ENCODE measurements at regions not wholly inside any gene's neighbourhood (a gene's known extent, or its start where the extent isn't known, plus 50 kb on each side); places are given as distances from the start of the nearest gene placed in this dataset.

DNA sequence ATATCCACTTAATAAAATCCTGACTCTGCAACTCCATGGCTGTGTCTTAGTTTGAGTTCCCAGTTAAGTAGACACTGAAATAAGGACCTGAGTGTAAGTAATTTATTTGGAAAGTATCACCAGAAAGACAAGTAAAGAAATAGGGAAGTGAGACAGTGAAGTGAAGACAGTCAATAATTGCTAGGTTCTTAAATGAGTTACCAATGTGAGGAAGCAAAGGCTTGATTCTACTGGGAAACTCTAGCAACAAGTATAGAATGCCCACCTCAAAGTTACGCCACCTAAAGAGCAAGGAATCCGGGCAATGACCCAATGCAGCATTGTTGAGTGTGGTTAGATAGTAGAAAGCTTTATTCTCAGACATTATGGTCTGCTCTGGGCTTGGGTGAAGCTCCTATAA, 383.9 kb downstream of the TLR4 start:
- DNase-seq = no peak

GRCh38 chr9:118091226-118091625, 387.0 kb downstream of the TLR4 start:
- no peak for DNase-seq

GRCh38 chr9:118091711-118092500, 387.7 kb downstream of the TLR4 start:
- no peak for DNase-seq

DNA sequence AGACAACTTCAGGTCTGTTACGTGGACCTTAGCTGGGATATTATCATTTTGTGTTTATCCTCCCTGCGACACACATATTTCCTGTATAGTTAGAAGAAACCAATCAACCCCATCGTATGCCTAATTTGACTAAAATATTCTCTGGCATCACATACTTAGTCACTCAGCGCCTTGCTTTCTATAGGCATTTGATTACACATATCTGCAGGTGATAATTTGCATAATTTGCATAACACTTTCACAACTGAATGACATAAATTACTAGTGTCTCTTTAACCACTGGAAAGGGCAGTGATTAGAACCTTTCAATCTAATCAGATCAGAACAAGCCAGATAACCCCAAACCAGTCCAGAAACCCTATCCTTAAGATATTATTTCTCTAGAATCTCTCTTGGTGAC, 390.2 kb downstream of the TLR4 start:
- DNase-seq = no peak

DNA sequence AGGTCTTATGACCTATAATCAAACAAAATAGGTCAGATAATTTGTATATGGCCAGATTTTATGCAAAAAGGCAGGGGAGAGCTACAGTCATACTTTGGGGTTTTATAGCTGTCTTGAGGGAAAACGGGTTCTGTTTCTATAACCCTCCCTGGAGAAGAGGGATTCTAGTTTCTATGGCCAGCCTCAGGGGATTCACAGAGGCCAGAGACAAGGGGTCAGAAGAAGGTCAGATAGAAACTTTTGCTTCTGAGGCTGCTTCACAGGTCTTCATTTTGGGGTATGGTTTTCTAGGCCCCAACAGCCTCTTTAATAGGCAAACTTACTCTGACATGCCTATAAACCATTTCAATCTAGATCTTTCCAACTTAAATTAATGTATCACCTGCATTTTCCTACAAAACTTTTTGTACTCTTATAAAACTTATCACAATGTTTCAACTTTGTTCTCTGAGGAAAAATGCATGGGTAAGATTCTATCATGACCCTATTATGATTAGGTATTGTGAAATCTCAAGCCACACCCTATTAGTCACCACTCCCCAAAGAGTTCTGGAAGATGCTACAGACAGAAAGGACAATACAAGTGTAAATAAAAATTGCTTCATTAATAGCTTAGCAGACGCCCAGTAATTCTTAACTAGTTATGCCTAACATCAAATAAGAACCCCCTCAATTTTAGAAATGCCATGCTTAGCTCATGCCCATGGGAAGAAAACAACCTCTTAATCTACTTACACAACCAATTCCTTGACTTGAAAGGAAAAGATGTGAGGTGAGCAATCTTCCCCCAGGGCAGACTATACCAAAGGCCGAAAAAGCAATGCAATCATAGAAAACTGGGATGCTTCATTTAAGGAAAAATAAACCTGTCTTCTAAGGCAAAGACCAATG, 396.6 kb downstream of the TLR4 start:
- no peak for DNase-seq

DNA sequence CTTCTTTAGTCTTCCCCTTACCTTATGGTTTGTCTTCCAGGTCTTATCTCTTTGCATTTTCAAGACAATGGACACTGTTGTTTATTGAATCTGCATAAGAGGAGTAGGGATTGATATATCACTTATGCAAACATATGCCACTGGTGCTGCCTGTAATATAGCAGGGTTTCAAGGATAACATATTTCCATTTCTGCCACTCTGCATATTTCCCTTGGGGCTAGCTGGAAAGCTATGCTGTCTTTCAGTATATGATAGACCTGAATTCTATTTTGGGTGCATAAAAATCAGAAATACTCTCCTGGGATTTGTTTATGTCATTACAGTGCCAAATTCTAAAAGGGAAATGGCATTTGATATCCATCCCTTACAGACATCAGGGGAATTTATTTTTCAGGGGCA, 400.2 kb downstream of the TLR4 start:
- DNase-seq = no peak

GRCh38 chr9:118108971-118109370, 404.8 kb downstream of the TLR4 start:
- DNase-seq = no peak

- DNase-seq = no peak
Observed at GRCh38 chr9:118109542-118109941, 405.3 kb downstream of the TLR4 start.

DNA sequence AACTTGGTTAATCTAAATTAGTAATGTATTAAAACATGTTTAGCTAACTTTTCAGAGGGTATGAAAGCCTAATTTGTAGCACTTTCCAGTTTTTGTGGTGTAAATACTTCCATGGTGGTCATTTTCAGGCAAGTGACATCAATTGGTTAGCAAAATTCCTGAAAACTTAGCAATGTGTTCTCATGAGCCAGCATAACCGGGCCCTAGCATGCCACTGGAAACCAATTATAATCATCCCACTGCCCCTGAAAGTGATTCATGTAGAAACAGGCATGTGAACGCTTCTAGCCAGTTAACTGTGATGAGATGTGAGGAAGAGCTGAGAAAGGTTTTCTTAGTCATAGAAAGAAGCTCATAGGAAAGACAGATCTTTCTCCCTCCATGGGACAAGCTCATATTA, 417.2 kb downstream of the TLR4 start:
- no peak for DNase-seq

- DNase-seq = no peak
Observed at GRCh38 chr9:118128313-118128712, 424.1 kb downstream of the TLR4 start.

DNA sequence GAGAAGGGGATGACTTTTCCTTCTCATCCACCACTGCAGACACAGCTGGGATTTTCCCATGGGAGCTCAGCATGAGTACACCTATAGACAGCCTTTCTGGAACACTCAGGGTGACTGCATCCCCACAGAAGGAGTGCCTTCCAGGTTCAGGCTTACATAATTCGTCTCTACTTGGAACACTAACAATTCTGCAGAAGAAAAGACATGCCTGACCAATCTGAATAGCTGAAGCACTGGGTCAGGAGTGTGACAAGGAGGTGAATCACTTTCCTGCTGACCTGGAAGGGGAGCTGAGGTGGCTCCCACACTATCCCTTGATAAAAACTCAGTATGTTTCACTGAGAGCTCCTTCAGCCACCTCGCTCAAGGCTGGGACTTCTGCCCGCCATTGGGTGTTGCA, 425.3 kb downstream of the TLR4 start:
- no peak for DNase-seq

GRCh38 chr9:118148990-118149389, 444.8 kb downstream of the TLR4 start:
- no peak for DNase-seq

DNA sequence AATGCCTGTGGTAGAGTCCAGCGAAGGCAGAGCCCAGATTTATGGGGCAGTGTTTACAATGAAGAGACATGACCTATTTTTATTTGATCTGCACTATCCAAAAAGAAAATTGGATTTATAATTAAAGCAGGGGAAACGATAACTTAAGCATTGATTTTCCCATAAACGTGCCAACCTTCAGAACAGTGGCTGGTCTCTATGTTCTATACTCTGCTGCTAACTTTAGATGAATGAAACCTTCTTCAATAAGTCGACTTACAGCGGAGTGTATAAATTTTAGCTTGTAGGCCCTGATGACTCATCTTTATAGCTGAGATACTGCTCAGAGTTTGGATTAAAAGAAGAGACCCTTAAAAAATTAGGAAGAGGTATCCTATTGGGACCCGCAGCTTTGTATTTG, 452.6 kb downstream of the TLR4 start:
- no peak for DNase-seq

DNA sequence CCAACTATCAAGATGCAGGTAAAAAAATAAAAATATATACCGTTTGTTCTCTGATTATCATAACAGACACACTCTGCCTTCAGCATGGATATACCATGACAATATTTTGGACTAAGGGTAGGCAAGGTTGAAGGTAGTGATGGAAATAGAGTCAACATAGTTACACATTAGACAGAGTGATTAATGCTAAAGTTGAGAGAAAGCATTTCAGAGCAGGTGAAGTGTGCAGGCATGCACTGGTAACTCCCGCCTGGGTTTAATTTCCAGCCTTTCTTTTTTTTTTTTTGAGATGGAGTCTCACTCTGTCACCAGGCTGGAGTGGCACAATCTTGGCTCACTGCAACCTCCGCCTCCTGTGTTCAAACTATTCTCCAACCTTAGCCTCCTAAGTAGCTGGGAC, 458.5 kb downstream of the TLR4 start:
- no peak for DNase-seq

GRCh38 chr9:118163751-118164150, 459.5 kb downstream of the TLR4 start:
- DNase-seq = no peak

- DNase-seq = no peak
Observed at GRCh38 chr9:118165451-118165850, 461.2 kb downstream of the TLR4 start.

GRCh38 chr9:118170032-118170955, 466.1 kb downstream of the TLR4 start:
- DNase-seq = no peak

DNA sequence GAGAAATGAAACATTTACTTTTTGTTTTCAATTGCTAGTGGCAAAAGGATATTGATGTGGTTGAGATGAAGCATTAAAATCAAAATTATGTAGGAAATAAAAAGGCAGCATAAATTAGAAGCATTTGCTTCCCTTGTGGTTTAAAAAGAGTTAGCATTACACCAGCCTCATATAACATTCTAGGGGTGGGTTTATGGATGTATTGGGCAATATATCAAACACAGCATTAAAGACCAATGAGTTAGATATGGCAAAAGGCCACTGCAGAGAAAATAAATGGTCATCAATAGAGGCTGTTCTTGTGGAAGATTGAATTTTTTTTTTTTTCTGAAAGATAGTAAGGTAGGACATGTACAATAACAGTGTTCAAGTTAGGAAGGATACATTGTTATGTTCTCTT, 473.0 kb downstream of the TLR4 start:
- no peak for DNase-seq

- no peak for DNase-seq
Observed at GRCh38 chr9:118183576-118183975, 479.4 kb downstream of the TLR4 start.

DNA sequence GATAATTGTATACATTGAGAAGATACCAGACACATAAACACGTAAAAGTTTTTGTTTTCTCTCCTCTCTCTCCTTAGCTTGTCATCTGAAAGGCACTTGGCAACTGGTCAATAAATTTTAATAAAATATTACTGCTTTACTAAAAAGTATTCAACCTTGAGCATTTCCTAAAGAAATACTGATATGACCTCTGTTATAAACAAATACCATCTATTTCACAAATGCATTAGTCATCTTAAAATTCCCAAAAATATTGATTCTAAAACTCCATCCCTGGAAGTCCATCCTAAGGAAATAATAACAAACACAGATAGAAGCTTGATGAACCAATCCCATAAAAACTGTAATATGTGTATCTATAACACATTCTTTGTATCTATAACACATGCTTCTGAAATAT, 483.2 kb downstream of the TLR4 start:
- DNase-seq = no peak

DNA sequence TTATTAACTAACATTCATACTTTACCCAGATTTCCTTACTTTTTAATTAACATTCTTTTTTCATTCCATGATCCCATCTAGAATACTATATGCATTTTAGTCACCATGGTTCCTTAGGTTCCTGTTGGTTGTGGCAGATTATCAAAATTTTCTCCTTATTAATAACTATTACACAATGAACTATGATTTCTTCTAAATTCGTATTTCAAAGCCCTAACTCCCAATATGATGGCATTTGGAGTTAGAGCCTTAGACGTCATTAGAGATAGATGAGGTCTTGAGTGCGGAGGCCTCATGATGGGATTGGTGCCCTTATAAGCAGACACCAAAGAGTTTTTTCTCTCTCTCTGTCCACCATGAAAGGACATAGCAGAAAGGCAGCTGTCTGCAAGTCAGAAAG, 485.4 kb downstream of the TLR4 start:
- no peak for DNase-seq

- DNase-seq = no peak
Observed at GRCh38 chr9:118192807-118193206, 488.6 kb downstream of the TLR4 start.

- DNase-seq = no peak
Observed at GRCh38 chr9:118209343-118209742, 505.1 kb downstream of the TLR4 start.

Data from stimulated activated CD4-positive, alpha-beta T cell treated with anti-CD3 and anti-CD28 coated beads, Interleukin-15, amount 100 ng/mL, for 24 hours (primary cell).